HG02678 (cell line): ENCODE measurements at regions not wholly inside any gene's neighbourhood (a gene's known extent, or its start where the extent isn't known, plus 50 kb on each side); places are given as distances from the start of the nearest gene placed in this dataset.
"Not testable (repeated sequence)": the region's sequence is repeated elsewhere in the genome, so short reads cannot be mapped to it uniquely, and the experiment has no call there.

Experiments used
- ATAC-seq: cut with Tn5 transposase; IDR thresholded peaks from one replicate; pipeline ENCODE4 v1.9.1; 2021; ENCODE audit warnings: mild to moderate bottlenecking, moderate library complexity; ENCODE audit not compliant: unreplicated experiment

DNA sequence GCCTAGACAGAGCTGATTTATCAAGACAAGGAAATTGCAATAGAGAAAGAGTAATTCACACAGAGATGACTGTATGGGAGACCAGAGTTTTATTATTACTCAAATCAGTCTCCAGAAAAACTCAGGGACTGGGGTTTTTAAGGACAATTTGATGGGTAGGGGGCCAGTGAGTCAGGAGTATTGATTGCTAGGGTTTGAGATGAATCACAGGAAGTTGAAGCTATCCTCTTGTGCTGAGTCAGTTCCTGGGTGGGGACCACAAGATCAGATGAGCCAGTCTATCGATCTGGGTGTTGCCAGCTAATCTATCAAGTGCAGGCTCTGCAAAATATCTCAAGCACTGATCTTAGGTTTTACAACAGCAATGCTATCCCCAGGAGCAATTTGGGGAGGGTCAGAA lies 87.4 kb upstream of the TGIF2LY start:
- not testable (repeated sequence) for ATAC-seq

DNA sequence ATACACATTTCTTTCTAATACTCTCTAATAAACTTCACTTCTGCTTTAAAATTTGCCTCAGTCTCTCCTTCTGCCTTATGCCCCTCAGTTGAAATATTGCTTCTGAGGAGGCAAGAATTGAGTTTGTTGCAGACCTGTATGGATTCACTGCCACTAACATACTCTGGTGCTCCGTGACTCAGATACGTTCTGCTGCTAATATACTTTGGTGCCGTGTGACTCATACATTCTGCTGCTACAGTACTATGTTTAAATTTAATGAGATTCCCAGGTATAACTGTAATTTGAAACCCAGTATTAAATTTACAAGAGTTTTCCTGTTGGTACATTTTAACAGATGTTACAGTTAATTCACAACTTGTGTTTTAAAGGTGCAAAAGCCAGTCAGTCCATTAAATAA lies 84.3 kb upstream of the TGIF2LY start:
- not testable (repeated sequence) for ATAC-seq

DNA sequence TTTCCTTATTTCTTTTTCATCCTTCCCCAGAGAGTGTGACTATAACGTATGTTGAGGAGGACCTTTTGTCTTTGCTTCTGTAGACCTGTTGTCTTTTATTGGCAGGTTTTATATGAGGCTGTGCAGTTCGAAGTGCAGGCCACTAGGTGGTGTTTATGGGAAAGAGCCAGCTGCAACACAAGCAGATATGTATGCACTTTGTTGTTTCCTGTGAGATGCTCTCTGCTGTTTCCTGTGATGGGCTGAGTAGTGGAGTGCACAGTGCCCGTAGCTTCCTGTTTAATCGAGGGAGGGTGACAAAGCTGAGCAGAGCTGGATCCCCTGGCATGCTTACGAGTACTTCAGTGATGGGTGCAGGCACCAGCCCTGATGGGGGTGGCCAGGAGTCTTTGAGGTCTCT lies 51.8 kb upstream of the TGIF2LY start:
- peak; percentile 92 for ATAC-seq
